ENCODE measurements at regions not wholly inside any gene's neighbourhood (a gene's known extent, or its start where the extent isn't known, plus 50 kb on each side); places are given as distances from the start of the nearest gene placed in this dataset.

GRCh38 chr3:16667633-16668032, 62.4 kb upstream of the DAZL start:
- intact Hi-C loops (cut with DNase I), result no loop called here
- no peak for DNase-seq (ENCODE audit: low spot score in 2 of 2)
- Histone ChIP-seq H3K27ac (no peak overlapping the region), H3K4me3 (no peak overlapping the region), H3K36me3 (no peaks in the 10 kb centered on the region), H3K4me1 (no peaks in the 10 kb centered on the region), H3K27me3 (no peaks in the 10 kb centered on the region), H3K9me3 (no peaks in the 10 kb centered on the region)
- TF ChIP-seq, protein P1, sequence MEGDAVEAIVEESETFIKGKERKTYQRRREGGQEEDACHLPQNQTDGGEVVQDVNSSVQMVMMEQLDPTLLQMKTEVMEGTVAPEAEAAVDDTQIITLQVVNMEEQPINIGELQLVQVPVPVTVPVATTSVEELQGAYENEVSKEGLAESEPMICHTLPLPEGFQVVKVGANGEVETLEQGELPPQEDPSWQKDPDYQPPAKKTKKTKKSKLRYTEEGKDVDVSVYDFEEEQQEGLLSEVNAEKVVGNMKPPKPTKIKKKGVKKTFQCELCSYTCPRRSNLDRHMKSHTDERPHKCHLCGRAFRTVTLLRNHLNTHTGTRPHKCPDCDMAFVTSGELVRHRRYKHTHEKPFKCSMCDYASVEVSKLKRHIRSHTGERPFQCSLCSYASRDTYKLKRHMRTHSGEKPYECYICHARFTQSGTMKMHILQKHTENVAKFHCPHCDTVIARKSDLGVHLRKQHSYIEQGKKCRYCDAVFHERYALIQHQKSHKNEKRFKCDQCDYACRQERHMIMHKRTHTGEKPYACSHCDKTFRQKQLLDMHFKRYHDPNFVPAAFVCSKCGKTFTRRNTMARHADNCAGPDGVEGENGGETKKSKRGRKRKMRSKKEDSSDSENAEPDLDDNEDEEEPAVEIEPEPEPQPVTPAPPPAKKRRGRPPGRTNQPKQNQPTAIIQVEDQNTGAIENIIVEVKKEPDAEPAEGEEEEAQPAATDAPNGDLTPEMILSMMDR (IDR thresholded peaks at IDR 0.05), result no peak

GRCh38 chr3:16668776-16669545, 63.7 kb upstream of the DAZL start:
- intact Hi-C loops (cut with DNase I), result no loop called here
- H3K9me3 ChIP-seq, result no peaks in the 10 kb centered on the region
- no peak overlapping the region for H3K4me3 ChIP-seq
- no peaks in the 10 kb centered on the region for H3K36me3 ChIP-seq
- TF ChIP-seq, protein P1 (IDR thresholded peaks at IDR 0.05), result no peak
- no peak overlapping the region for H3K27ac ChIP-seq
- no peaks in the 10 kb centered on the region for H3K4me1 ChIP-seq
- H3K27me3 ChIP-seq, result no peaks in the 10 kb centered on the region
- no peak for DNase-seq (ENCODE audit: low spot score in 2 of 2)

DNA sequence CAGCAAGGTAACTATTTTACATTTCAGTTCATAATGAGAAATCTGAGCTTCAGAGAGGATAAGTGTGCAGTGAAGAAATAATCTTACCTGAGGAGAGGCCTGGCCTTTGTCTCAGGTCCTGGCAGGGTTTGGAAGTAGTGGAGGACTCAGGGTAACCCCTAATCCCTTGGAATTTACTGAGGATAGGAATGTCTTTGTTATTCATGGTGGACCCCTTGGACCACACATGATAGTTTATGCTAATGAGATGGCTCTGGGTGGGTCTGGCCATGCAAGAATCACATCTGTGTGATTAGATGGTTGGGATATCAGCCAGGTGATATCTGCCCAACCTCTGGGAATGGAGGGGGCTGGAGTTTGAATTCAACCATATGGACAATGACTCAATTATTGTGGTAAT, 65.0 kb upstream of the DAZL start:
- no peak for DNase-seq (ENCODE audit: low spot score in 2 of 2)
- H3K4me1 ChIP-seq, result no peaks in the 10 kb centered on the region
- H3K4me3 ChIP-seq, result no peak overlapping the region
- no peaks in the 10 kb centered on the region for H3K27me3 ChIP-seq
- intact Hi-C loops (cut with DNase I), result no loop called here
- TF ChIP-seq, protein P1 (IDR thresholded peaks at IDR 0.05), result no peak
- no peaks in the 10 kb centered on the region for H3K36me3 ChIP-seq
- H3K27ac ChIP-seq, result no peak overlapping the region
- H3K9me3 ChIP-seq, result no peaks in the 10 kb centered on the region

DNA sequence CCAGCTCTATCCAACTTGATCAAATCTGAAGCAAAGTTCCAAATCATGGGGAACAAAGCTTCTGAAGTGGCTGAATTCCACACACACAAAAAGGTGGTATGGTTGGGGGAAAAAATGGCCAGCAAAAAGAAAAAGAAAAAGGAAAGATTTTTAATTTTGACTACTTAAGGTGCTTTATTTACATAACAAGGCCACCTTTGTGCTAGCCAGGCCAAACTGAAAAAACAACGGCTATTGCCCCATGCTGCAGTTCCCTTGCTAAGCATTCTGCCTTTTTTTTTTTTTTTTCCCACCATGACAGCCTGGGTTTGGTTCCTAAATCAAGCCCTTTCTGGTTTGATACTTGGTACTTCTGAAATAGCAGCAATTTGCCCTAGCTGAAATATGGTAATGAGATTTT, 66.5 kb upstream of the DAZL start:
- Histone ChIP-seq H3K27me3 (no peaks in the 10 kb centered on the region), H3K27ac (no peak overlapping the region), H3K36me3 (no peaks in the 10 kb centered on the region), H3K9me3 (no peaks in the 10 kb centered on the region), H3K4me3 (no peak overlapping the region), H3K4me1 (no peaks in the 10 kb centered on the region)
- TF ChIP-seq, protein P1 (IDR thresholded peaks at IDR 0.05), result no peak
- intact Hi-C loops (cut with DNase I), result no loop called here
- no peak for DNase-seq (ENCODE audit: low spot score in 2 of 2)

- DNase-seq (ENCODE audit: low spot score in 2 of 2), result no peak
- Histone ChIP-seq H3K4me1 (no peaks in the 10 kb centered on the region), H3K9me3 (no peaks in the 10 kb centered on the region), H3K36me3 (no peaks in the 10 kb centered on the region), H3K27ac (no peak overlapping the region), H3K27me3 (no peaks in the 10 kb centered on the region), H3K4me3 (no peak overlapping the region)
- intact Hi-C loops (cut with DNase I), result no loop called here
- TF ChIP-seq, protein P1 (IDR thresholded peaks at IDR 0.05), result no peak
These were observed 68.3 kb upstream of the DAZL start for GRCh38 chr3:16673530-16673929.

DNA sequence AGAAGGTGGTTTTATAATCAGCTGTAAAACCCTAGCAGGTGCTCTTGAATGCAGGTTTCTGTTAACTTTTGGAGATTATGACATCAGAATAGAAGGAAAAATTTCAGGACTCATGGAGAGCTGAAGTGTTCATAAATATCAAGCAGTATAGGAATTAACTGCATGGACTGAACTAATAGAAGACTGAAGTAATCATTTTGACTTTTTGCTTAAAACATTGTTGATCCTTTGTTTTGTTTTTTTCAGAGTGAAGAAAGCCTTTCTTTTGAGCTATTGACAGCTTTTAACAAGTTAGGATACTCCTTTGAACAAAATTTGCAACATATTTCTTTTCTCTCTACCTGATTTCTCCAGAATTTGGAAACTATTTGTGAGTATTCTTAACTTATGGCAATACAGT, 70.6 kb upstream of the DAZL start:
- no peak for DNase-seq (ENCODE audit: low spot score in 2 of 2)
- Histone ChIP-seq H3K4me1 (no peaks in the 10 kb centered on the region), H3K27me3 (no peaks in the 10 kb centered on the region), H3K36me3 (no peaks in the 10 kb centered on the region), H3K4me3 (no peak overlapping the region), H3K27ac (no peak overlapping the region), H3K9me3 (no peaks in the 10 kb centered on the region)
- intact Hi-C loops (cut with DNase I), result no loop called here
- TF ChIP-seq, protein P1 (IDR thresholded peaks at IDR 0.05), result no peak
